GM19452 (cell line): ENCODE measurements at regions not wholly inside any gene's neighbourhood (a gene's known extent, or its start where the extent isn't known, plus 50 kb on each side); places are given as distances from the start of the nearest gene placed in this dataset.

ENCODE experiments used
- ATAC-seq: cut with Tn5 transposase; IDR thresholded peaks from one replicate; pipeline ENCODE4 v1.9.1; 2021; ENCODE audit not compliant: unreplicated experiment

GRCh38 chr9:75408391-75408790, 320.1 kb downstream of the OSTF1 start:
- no peak for ATAC-seq

- ATAC-seq = no peak
Measured at GRCh38 chr9:75410405-75410804, 322.1 kb downstream of the OSTF1 start.

- no peak for ATAC-seq
Measured at GRCh38 chr9:75414371-75415160, 326.3 kb downstream of the OSTF1 start.

GRCh38 chr9:75417471-75417870, 329.2 kb downstream of the OSTF1 start:
- no peak for ATAC-seq

- no peak for ATAC-seq
Measured at GRCh38 chr9:75418518-75418917, 330.2 kb downstream of the OSTF1 start.

GRCh38 chr9:75422944-75423522, 334.7 kb downstream of the OSTF1 start:
- no peak for ATAC-seq

GRCh38 chr9:75429531-75430475, 341.5 kb downstream of the OSTF1 start:
- no peak for ATAC-seq

GRCh38 chr9:75431375-75431774, 343.1 kb downstream of the OSTF1 start:
- no peak for ATAC-seq

- ATAC-seq = no peak
Measured at GRCh38 chr9:75432386-75432785, 344.1 kb downstream of the OSTF1 start.

- no peak for ATAC-seq
Measured at GRCh38 chr9:75432888-75433287, 344.6 kb downstream of the OSTF1 start.

- no peak for ATAC-seq
Measured at GRCh38 chr9:75438716-75439115, 350.4 kb downstream of the OSTF1 start.

- no peak for ATAC-seq
Measured at GRCh38 chr9:75440914-75441313, 352.6 kb downstream of the OSTF1 start.

- ATAC-seq = no peak
Measured at GRCh38 chr9:75445144-75445543, 356.8 kb downstream of the OSTF1 start.

- no peak for ATAC-seq
Measured at GRCh38 chr9:75447281-75447680, 359.0 kb downstream of the OSTF1 start.

- no peak for ATAC-seq
Measured at GRCh38 chr9:75448281-75448680, 360.0 kb downstream of the OSTF1 start.

- ATAC-seq = no peak
Measured at GRCh38 chr9:75448955-75449354, 360.6 kb downstream of the OSTF1 start.

- no peak for ATAC-seq
Measured at GRCh38 chr9:75451045-75451444, 362.7 kb downstream of the OSTF1 start.

- no peak for ATAC-seq
Measured at GRCh38 chr9:75451505-75451904, 363.2 kb downstream of the OSTF1 start.

GRCh38 chr9:75452512-75452911, 364.2 kb downstream of the OSTF1 start:
- no peak for ATAC-seq

GRCh38 chr9:75454043-75454442, 365.7 kb downstream of the OSTF1 start:
- no peak for ATAC-seq

- ATAC-seq = no peak
Measured at GRCh38 chr9:75454891-75455290, 366.6 kb downstream of the OSTF1 start.
